GM12878 (cell line): ENCODE measurements at regions not wholly inside any gene's neighbourhood (a gene's known extent, or its start where the extent isn't known, plus 50 kb on each side); places are given as distances from the start of the nearest gene placed in this dataset.

Experiments used
- ATAC-seq: fragments of 200-7000 bp; cut with Tn5 transposase; 3 replicates; pipeline ENCODE4 v1.9.1; 2020; ENCODE audit warnings: mild to moderate bottlenecking, moderate library complexity
- BruUV-seq: library from RNA; stranded (reverse); fragments of 400-500 nt; replicated peaks from 2 replicates; lab custom pipeline; 2021; lab: Mats Ljungman, UMichigan
- CTCF ChIA-PET: fragments of 300-600 bp; sonication (Branson Sonifier 250); formaldehyde crosslinking; extraction: SDS; loops from one replicate; lab custom pipeline; 2021; ENCODE audit warnings: inconsistent platforms; lab: Yijun Ruan, JAX
- POLR2A ChIA-PET: fragments of 350-600 bp; formaldehyde crosslinking; extraction: SDS; loops from one replicate; lab custom pipeline; 2021; ENCODE audit warnings: inconsistent platforms; lab: Charles Lee
- RAD21 ChIA-PET: fragments of 300-600 bp; sonication (Branson Sonifier 250); formaldehyde crosslinking; loops from one replicate; lab custom pipeline; 2023; ENCODE audit warnings: antibody characterized with exemption; ENCODE audit not compliant: unreplicated experiment; lab: Charles Lee
- SMC1A ChIA-PET: fragments of 300-600 bp; sonication (Branson Sonifier 250); formaldehyde crosslinking; loops from one replicate; lab custom pipeline; 2023; ENCODE audit not compliant: unreplicated experiment, uncharacterized antibody; lab: Charles Lee
- DNase-seq: peaks from one replicate; pipeline ENCODE4 v3.0.0-alpha.2; 2011; ENCODE audit warnings: low read depth, low spot score
- FAIRE-seq: peaks from 3 replicates; lab custom pipeline; 2011; peaks lifted over from hg19 to GRCh38; lab: Jason Lieb, UNC
- H2AFZ ChIP-seq: 2 replicates; pipeline ENCODE4 v1.6.0; 2011; ENCODE audit warnings: low read depth, low read length, control low read depth; ENCODE audit not compliant: control insufficient read depth
- H3K27ac ChIP-seq: 2 replicates; pipeline ENCODE4 v1.5.1; 2011; ENCODE audit warnings: control low read depth; ENCODE audit not compliant: control insufficient read depth, insufficient read depth
- H3K27me3 ChIP-seq, 2 experiments: replicated peaks in 1 of 2; 2 replicates each; pipeline versions ENCODE4 v1.6.0 to v1.6.1; 2011; ENCODE audit warnings: low read length in 1 of 2; ENCODE audit not compliant: control insufficient read depth in 2 of 2, insufficient read depth in 2 of 2
- H3K36me3 ChIP-seq, 2 experiments: 2 replicates each; pipeline ENCODE4 v1.5.1; 2011; ENCODE audit warnings: low read length in 1 of 2; ENCODE audit not compliant: control insufficient read depth in 2 of 2, insufficient read depth in 2 of 2
- H3K4me1 ChIP-seq: 2 replicates; pipeline ENCODE4 v1.6.1; 2011; ENCODE audit warnings: mild to moderate bottlenecking, low read length, moderate library complexity, mixed read lengths; ENCODE audit not compliant: control insufficient read depth, insufficient read depth
- H3K4me2 ChIP-seq: 2 replicates; pipeline ENCODE4 v1.6.0; 2011; ENCODE audit warnings: control low read depth; ENCODE audit not compliant: control insufficient read depth, insufficient read depth
- H3K4me3 ChIP-seq: fragments of 200-600 bp; sonication (generic); 2 replicates; pipeline ENCODE4 v1.5.1; 2016
- H3K79me2 ChIP-seq: 2 replicates; pipeline ENCODE4 v1.6.0; 2011; ENCODE audit warnings: low read length; ENCODE audit not compliant: control insufficient read depth, insufficient read depth
- H3K9ac ChIP-seq: 2 replicates; pipeline ENCODE4 v1.8.0; 2011; ENCODE audit warnings: low read length, control low read depth, mixed read lengths; ENCODE audit not compliant: control insufficient read depth, insufficient read depth
- H3K9me3 ChIP-seq: replicated peaks from 3 replicates; pipeline ENCODE4 v1.5.1; 2011; ENCODE audit warnings: mild to moderate bottlenecking, low read length; ENCODE audit not compliant: control insufficient read depth, insufficient read depth
- H4K20me1 ChIP-seq: 2 replicates; pipeline ENCODE4 v1.6.0; 2011; ENCODE audit not compliant: control insufficient read depth, insufficient read depth
- TCF12 ChIP-seq: IDR thresholded peaks from 2 replicates; pipeline ENCODE4 v1.6.1; 2011; ENCODE audit warnings: low read depth, mild to moderate bottlenecking, low read length
- WGBS: methylation state at CpG from one replicate; pipeline ENCODE4 v1.1.6; 2016; ENCODE audit warnings: low lambda C conversion rate; ENCODE audit not compliant: insufficient replicate concordance, insufficient coverage; ENCODE audit errors: missing lambda C conversion rate; 5-methylcytosine and 5-hydroxymethylcytosine counted together
- in situ Hi-C: fragments of 300-500 bp; cut with MboI; formaldehyde crosslinking; loops from 9 replicates; pipeline ENCODE4 v1.14.3; 2018; ENCODE audit warnings: mixed read lengths
- intact Hi-C: fragments of 100-400 bp; cut with micrococcal nuclease; formaldehyde crosslinking; loops from one replicate; pipeline ENCODE4 v1.14.2; 2022; ENCODE audit not compliant: unreplicated experiment
- TF ChIP-seq, protein P1 (sequence below): fragments of 450-650 bp; IDR thresholded peaks from 2 replicates; pipeline ENCODE4 v1.6.1; 2017; ENCODE audit warnings: mild to moderate bottlenecking, moderate library complexity
- TF ChIP-seq, protein P2 (sequence below): fragments of 150-350 bp; IDR thresholded peaks from 2 replicates; pipeline ENCODE4 v1.6.1; 2016; ENCODE audit warnings: low read depth, low read length

DNA sequence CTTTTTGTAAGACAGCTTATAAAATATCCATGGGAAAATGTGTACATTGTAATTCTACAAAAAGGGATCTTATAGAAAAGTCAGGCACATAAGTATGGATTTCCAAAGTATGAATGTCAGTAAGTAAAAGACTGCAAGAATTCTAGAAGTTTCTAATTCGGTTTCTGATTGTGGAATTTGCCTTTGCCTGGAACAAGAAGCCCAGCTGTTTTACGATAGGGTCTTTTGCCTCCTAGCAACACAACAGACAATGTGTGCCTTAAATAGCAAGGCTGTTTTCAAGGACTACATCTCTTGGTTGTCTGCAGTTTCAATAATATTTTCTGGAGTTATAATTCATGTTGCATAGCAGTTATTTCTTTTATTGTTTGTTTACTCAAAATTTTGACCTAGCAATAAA, 312.9 kb downstream of the MTX2 start:
- DNase-seq (no peak), ATAC-seq (no peak), FAIRE-seq (no peak)
- Histone ChIP-seq H4K20me1 (no peaks in the 10 kb centered on the region), H2AFZ (no peak overlapping the region), H3K36me3 (no peaks in the 10 kb centered on the region), H3K4me1 (no peaks in the 10 kb centered on the region), H3K4me2 (no peak overlapping the region), H3K27ac (no peak overlapping the region), H3K9ac (no peak overlapping the region), H3K4me3 (no peak overlapping the region), H3K9me3 (no peaks in the 10 kb centered on the region), H3K79me2 (no peaks in the 10 kb centered on the region), H3K27me3 (no peaks in the 10 kb centered on the region; a peak in 1 of 4 replicates)
- CTCF ChIA-PET: no interaction called here
- SMC1A ChIA-PET: interaction anchor here (1.2 kb wide), 1 partner anchor 438 kb away, joined by 3 read pairs; no protein-coding TSS in a partner anchor
- intact Hi-C loops (no loop called here), in situ Hi-C loops (no loop called here)
- 38% methylated on average over 2 of the region's 2 CpGs for WGBS
- BruUV-seq: no TSS peak
- POLR2A ChIA-PET: interaction anchor here (0.7 kb wide), 1 partner anchor 24 kb away, joined by 3 read pairs; no protein-coding TSS in a partner anchor
- TF ChIP-seq TCF12: no peak
- TF ChIP-seq, protein P1, sequence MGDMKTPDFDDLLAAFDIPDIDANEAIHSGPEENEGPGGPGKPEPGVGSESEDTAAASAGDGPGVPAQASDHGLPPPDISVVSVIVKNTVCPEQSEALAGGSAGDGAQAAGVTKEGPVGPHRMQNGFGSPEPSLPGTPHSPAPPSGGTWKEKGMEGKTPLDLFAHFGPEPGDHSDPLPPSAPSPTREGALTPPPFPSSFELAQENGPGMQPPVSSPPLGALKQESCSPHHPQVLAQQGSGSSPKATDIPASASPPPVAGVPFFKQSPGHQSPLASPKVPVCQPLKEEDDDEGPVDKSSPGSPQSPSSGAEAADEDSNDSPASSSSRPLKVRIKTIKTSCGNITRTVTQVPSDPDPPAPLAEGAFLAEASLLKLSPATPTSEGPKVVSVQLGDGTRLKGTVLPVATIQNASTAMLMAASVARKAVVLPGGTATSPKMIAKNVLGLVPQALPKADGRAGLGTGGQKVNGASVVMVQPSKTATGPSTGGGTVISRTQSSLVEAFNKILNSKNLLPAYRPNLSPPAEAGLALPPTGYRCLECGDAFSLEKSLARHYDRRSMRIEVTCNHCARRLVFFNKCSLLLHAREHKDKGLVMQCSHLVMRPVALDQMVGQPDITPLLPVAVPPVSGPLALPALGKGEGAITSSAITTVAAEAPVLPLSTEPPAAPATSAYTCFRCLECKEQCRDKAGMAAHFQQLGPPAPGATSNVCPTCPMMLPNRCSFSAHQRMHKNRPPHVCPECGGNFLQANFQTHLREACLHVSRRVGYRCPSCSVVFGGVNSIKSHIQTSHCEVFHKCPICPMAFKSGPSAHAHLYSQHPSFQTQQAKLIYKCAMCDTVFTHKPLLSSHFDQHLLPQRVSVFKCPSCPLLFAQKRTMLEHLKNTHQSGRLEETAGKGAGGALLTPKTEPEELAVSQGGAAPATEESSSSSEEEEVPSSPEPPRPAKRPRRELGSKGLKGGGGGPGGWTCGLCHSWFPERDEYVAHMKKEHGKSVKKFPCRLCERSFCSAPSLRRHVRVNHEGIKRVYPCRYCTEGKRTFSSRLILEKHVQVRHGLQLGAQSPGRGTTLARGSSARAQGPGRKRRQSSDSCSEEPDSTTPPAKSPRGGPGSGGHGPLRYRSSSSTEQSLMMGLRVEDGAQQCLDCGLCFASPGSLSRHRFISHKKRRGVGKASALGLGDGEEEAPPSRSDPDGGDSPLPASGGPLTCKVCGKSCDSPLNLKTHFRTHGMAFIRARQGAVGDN: no peak
- TF ChIP-seq, protein P2, sequence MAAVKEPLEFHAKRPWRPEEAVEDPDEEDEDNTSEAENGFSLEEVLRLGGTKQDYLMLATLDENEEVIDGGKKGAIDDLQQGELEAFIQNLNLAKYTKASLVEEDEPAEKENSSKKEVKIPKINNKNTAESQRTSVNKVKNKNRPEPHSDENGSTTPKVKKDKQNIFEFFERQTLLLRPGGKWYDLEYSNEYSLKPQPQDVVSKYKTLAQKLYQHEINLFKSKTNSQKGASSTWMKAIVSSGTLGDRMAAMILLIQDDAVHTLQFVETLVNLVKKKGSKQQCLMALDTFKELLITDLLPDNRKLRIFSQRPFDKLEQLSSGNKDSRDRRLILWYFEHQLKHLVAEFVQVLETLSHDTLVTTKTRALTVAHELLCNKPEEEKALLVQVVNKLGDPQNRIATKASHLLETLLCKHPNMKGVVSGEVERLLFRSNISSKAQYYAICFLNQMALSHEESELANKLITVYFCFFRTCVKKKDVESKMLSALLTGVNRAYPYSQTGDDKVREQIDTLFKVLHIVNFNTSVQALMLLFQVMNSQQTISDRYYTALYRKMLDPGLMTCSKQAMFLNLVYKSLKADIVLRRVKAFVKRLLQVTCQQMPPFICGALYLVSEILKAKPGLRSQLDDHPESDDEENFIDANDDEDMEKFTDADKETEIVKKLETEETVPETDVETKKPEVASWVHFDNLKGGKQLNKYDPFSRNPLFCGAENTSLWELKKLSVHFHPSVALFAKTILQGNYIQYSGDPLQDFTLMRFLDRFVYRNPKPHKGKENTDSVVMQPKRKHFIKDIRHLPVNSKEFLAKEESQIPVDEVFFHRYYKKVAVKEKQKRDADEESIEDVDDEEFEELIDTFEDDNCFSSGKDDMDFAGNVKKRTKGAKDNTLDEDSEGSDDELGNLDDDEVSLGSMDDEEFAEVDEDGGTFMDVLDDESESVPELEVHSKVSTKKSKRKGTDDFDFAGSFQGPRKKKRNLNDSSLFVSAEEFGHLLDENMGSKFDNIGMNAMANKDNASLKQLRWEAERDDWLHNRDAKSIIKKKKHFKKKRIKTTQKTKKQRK: no peak
- RAD21 ChIA-PET: interaction anchor here (1.1 to 1.4 kb wide), 2 partner anchors 232 to 441 kb away, joined by 3 read pairs; no protein-coding TSS in a partner anchor
